Neural progenitor cell (in vitro differentiated cells): ENCODE measurements at regions not wholly inside any gene's neighbourhood (a gene's known extent, or its start where the extent isn't known, plus 50 kb on each side); places are given as distances from the start of the nearest gene placed in this dataset.
"Not testable (repeated sequence)": the region's sequence is repeated elsewhere in the genome, so short reads cannot be mapped to it uniquely, and the experiment has no call there.

Source experiments
- DNase-seq: peaks from one replicate; pipeline ENCODE4 v3.0.0-alpha.2; 2016; ENCODE audit warnings: low spot score
- H2AFZ ChIP-seq: fragments of 200-600 bp; sonication (generic); replicated peaks from 2 replicates; pipeline ENCODE4 v1.6.1; 2016; ENCODE audit warnings: antibody characterized with exemption
- H3F3A ChIP-seq: fragments of 200-600 bp; sonication (generic); 2 replicates; pipeline ENCODE4 v1.6.1; 2016; ENCODE audit warnings: antibody characterized with exemption, low read depth
- H3K27ac ChIP-seq: fragments of 200-600 bp; sonication (generic); 2 replicates; pipeline ENCODE4 v1.5.1; 2016; ENCODE audit warnings: mild to moderate bottlenecking
- H3K27me3 ChIP-seq: fragments of 200-600 bp; sonication (generic); 2 replicates; pipeline ENCODE4 v1.6.1; 2016; ENCODE audit warnings: mild to moderate bottlenecking, moderate library complexity
- H3K36me3 ChIP-seq: fragments of 200-600 bp; sonication (generic); 2 replicates; pipeline ENCODE4 v1.5.1; 2016
- H3K4me1 ChIP-seq: fragments of 200-600 bp; sonication (generic); 2 replicates; pipeline ENCODE4 v1.6.1; 2016; ENCODE audit warnings: mixed run types
- H3K4me2 ChIP-seq: fragments of 200-600 bp; sonication (generic); 2 replicates; pipeline ENCODE4 v1.6.1; 2016
- H3K4me3 ChIP-seq: fragments of 200-600 bp; sonication (generic); 2 replicates; pipeline ENCODE4 v1.5.1; 2016
- H3K79me2 ChIP-seq: fragments of 200-600 bp; sonication (generic); 2 replicates; pipeline ENCODE4 v1.6.1; 2016; ENCODE audit warnings: low read depth
- H3K9ac ChIP-seq: fragments of 200-600 bp; sonication (generic); 2 replicates; pipeline ENCODE4 v1.6.1; 2016
- H3K9me3 ChIP-seq: fragments of 200-600 bp; sonication (generic); 2 replicates; pipeline ENCODE4 v1.5.1; 2016; ENCODE audit warnings: low read depth
- H4K20me1 ChIP-seq: fragments of 200-600 bp; sonication (generic); 2 replicates; pipeline ENCODE4 v1.6.1; 2016; ENCODE audit warnings: low read depth
- H3K27ac Mint-ChIP-seq: 3 replicates; pipeline ENCODE4 v1.8.0; 2021; ENCODE audit warnings: mixed read lengths
- H3K27me3 Mint-ChIP-seq: 2 replicates; pipeline ENCODE4 v1.8.0; 2022; ENCODE audit warnings: low read depth, mild to moderate bottlenecking, inconsistent platforms, moderate library complexity, mixed read lengths; ENCODE audit not compliant: insufficient read depth
- H3K36me3 Mint-ChIP-seq: 3 replicates; pipeline ENCODE4 v1.8.0; 2021; ENCODE audit warnings: mixed read lengths
- H3K4me1 Mint-ChIP-seq: 3 replicates; pipeline ENCODE4 v1.8.0; 2021; ENCODE audit warnings: mixed read lengths
- H3K4me3 Mint-ChIP-seq: 3 replicates; pipeline ENCODE4 v1.8.0; 2021; ENCODE audit warnings: mild to moderate bottlenecking, moderate library complexity, mixed read lengths
- H3K9me3 Mint-ChIP-seq: 3 replicates; pipeline ENCODE4 v1.8.0; 2020; ENCODE audit warnings: mixed read lengths
- CTCF ChIP-seq: fragments of 200-600 bp; sonication (generic); IDR thresholded peaks from 2 replicates; pipeline ENCODE4 v1.5.1; 2017; ENCODE audit warnings: antibody characterized with exemption, mild to moderate bottlenecking
- EZH2 ChIP-seq: fragments of 200-600 bp; sonication (generic); IDR thresholded peaks from 2 replicates; pipeline ENCODE4 v1.6.1; 2017; ENCODE audit warnings: antibody characterized with exemption, mild to moderate bottlenecking, moderate library complexity
- EZH2phosphoT487 ChIP-seq: fragments of 200-600 bp; sonication (generic); IDR thresholded peaks from 2 replicates; pipeline ENCODE4 v1.6.1; 2017; ENCODE audit warnings: antibody characterized with exemption

DNA sequence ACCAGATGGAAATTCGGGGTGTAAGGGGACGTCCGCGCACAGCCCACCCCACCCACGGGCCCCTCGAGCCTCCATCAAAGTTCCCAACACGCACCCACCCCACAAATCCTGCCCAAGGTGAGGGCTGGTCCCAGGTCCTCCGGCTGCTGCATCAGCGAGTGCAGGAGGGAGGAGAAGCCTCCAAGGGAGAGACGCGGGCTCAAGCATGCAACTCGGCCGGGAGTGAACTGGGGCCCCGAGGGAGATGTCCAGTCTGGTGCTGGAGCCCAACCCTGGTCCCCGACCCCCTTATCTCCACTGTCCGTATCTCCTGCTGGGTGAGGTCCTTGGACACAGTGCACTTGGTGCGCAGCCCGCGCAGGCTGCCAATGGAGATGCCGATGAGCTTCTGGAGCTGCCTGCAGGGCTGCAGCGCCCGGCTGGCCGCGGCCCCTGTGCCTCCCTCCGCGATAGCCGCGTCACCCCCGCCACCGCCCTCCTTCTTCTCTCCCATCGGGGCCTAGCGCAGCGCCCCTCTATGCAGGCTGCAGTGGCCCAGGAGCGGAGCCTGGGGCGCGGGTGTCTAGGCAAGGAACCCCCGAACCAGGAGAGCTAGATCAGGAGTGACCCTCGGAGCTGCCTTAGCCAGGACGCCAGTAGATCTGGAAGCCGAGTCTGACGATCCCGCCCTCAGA, 489.2 kb downstream of the ZNF33B start:
- Mint-ChIP-seq H3K36me3 (peaks cover 5% of the 10 kb centered on the region), H3K4me1 (no peaks in the 10 kb centered on the region)

DNA sequence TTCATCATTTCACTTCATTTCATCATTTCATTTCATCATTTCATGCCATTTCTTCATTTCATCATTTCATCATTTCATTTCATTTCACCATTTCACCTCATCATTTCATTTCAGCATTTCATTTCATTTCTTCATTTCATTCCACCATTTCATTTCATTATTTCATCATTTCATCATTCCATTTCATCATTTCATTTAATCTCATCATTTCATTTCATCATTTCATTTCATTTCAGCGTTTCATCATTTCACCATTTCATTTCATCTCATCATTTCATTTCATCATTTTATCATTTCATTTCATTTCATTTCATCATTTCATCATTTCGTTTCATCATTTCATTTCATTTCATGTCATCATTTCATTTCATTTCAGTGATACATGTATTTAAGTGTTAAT, 492.2 kb downstream of the ZNF33B start:
- H2AFZ ChIP-seq, H3K4me2 ChIP-seq, H3K27ac Mint-ChIP-seq, H3K79me2 ChIP-seq, H3K4me1 ChIP-seq, H3K4me3 ChIP-seq, H3K4me3 Mint-ChIP-seq, H3K27ac ChIP-seq, H3K27me3 Mint-ChIP-seq, H3K36me3 Mint-ChIP-seq, H3F3A ChIP-seq, H4K20me1 ChIP-seq, H3K27me3 ChIP-seq, DNase-seq, H3K36me3 ChIP-seq, H3K9ac ChIP-seq, H3K4me1 Mint-ChIP-seq: not testable (repeated sequence)
- peaks cover 14% of the 10 kb centered on the region for H3K9me3 ChIP-seq
- peaks cover 59% of the 10 kb centered on the region for H3K9me3 Mint-ChIP-seq

More for the DNA sequence above, 489.2 kb downstream of the ZNF33B start:
- Histone ChIP-seq H3K36me3 (no peaks in the 10 kb centered on the region), H3F3A (no peaks in the 10 kb centered on the region), H3K9ac (no peak overlapping the region), H3K4me3 (no peak overlapping the region), H3K4me2 (no peak overlapping the region), H3K27ac (no peak overlapping the region), H3K79me2 (no peaks in the 10 kb centered on the region), H4K20me1 (no peaks in the 10 kb centered on the region), H3K9me3 (peaks cover 18% of the 10 kb centered on the region), H3K4me1 (no peaks in the 10 kb centered on the region), H3K27me3 (no peaks in the 10 kb centered on the region), H2AFZ (no peak overlapping the region)
- Mint-ChIP-seq H3K9me3 (peaks cover 46% of the 10 kb centered on the region), H3K27me3 (no peaks in the 10 kb centered on the region), H3K27ac (no peak overlapping the region), H3K4me3 (no peak overlapping the region)
- no peak for DNase-seq
- TF ChIP-seq CTCF (no peak), EZH2phosphoT487 (no peak), EZH2 (no peak)

DNA sequence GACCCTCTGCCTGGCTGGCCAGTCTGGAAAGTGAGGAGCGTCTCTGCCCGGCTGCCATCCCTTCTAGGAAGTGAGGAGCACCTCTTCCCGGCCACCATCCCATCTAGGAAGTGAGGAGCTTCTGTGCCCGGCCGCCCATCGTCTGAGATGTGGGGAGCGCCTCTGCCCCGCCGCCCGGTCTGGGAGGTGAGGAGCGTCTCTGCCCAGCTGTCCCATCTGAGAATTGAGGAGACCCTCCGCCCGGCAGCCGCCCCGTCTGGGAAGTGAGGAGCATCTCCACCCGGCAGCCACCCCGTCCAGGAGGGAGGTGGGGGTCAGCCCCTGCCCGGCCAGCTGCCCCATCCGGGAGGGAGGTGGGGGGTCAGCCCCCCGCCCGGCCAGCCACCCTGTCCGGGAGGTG, 500.3 kb downstream of the ZNF33B start:
- not testable (repeated sequence) for H3F3A ChIP-seq, H3K27me3 Mint-ChIP-seq, H3K27ac Mint-ChIP-seq, H3K4me3 Mint-ChIP-seq, H3K36me3 ChIP-seq, H3K4me2 ChIP-seq, H3K27me3 ChIP-seq, H3K79me2 ChIP-seq, H3K9me3 ChIP-seq, H4K20me1 ChIP-seq, H2AFZ ChIP-seq, H3K27ac ChIP-seq, H3K4me1 Mint-ChIP-seq, H3K4me3 ChIP-seq, DNase-seq, H3K9ac ChIP-seq, H3K4me1 ChIP-seq, H3K36me3 Mint-ChIP-seq
- peaks cover 35% of the 10 kb centered on the region for H3K9me3 Mint-ChIP-seq

GRCh38 chr10:42113158-42113450, 525.3 kb downstream of the ZNF33B start:
- Mint-ChIP-seq H3K36me3 (no peaks in the 10 kb centered on the region), H3K27ac (no peak overlapping the region), H3K4me1 (no peaks in the 10 kb centered on the region), H3K27me3 (no peaks in the 10 kb centered on the region), H3K9me3 (peaks cover 42% of the 10 kb centered on the region), H3K4me3 (no peak overlapping the region)
- Histone ChIP-seq H3K4me3 (no peak overlapping the region), H3K79me2 (no peaks in the 10 kb centered on the region), H3K4me1 (no peaks in the 10 kb centered on the region), H4K20me1 (no peaks in the 10 kb centered on the region), H3K9me3 (peaks cover 10% of the 10 kb centered on the region), H2AFZ (no peak overlapping the region), H3K27me3 (no peaks in the 10 kb centered on the region), H3K4me2 (no peak overlapping the region), H3K9ac (no peak overlapping the region), H3K27ac (no peak overlapping the region), H3F3A (no peaks in the 10 kb centered on the region), H3K36me3 (no peaks in the 10 kb centered on the region)
- no peak for DNase-seq
- TF ChIP-seq CTCF, result no peak
- TF ChIP-seq EZH2phosphoT487, result no peak
- TF ChIP-seq EZH2, result no peak
